ENCODE measurements at regions not wholly inside any gene's neighbourhood (a gene's known extent, or its start where the extent isn't known, plus 50 kb on each side); places are given as distances from the start of the nearest gene placed in this dataset.

DNA sequence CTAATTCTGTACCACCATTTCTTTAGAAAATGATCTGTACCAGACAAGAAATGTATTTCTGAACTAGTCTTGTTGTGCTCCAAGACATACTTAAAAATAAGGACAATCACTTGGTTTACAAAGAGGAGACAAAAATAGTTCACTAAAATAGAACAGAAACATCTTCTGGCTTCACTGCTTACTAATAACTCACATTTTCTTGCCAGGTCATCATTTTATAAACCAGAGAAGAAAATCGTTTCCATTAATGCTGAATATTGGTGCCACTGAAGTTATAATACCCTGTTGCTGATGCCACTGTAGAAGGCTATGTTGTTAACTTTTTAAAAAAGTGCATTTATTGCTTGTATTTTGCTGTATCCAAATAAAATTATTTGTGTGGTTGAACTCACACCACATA, 94.8 kb upstream of the ZNF236 start:
- TF ChIP-seq, protein P1, sequence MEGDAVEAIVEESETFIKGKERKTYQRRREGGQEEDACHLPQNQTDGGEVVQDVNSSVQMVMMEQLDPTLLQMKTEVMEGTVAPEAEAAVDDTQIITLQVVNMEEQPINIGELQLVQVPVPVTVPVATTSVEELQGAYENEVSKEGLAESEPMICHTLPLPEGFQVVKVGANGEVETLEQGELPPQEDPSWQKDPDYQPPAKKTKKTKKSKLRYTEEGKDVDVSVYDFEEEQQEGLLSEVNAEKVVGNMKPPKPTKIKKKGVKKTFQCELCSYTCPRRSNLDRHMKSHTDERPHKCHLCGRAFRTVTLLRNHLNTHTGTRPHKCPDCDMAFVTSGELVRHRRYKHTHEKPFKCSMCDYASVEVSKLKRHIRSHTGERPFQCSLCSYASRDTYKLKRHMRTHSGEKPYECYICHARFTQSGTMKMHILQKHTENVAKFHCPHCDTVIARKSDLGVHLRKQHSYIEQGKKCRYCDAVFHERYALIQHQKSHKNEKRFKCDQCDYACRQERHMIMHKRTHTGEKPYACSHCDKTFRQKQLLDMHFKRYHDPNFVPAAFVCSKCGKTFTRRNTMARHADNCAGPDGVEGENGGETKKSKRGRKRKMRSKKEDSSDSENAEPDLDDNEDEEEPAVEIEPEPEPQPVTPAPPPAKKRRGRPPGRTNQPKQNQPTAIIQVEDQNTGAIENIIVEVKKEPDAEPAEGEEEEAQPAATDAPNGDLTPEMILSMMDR (conservative IDR thresholded peaks at IDR 0.05; ENCODE audit: low read length), result no peak
- no peak for TF ChIP-seq EZH2phosphoT487 (IDR thresholded peaks at IDR 0.05; ENCODE audit: borderline replicate concordance, low read depth, low read length)

Measured in OCI-LY7 (cell line).